B cell (primary cell): ENCODE measurements at regions not wholly inside any gene's neighbourhood (a gene's known extent, or its start where the extent isn't known, plus 50 kb on each side); places are given as distances from the start of the nearest gene placed in this dataset.

Experiments
- ATAC-seq: fragments of 200-7000 bp; cut with Tn5 transposase; one replicate; pipeline ENCODE4 v1.10.0; 2021; ENCODE audit warnings: low read depth, mild to moderate bottlenecking, moderate number of reproducible peaks, moderate library complexity
- CTCF ChIA-PET: fragments of 350-600 bp; sonication (Branson Sonifier 250); formaldehyde crosslinking; loops from one replicate; lab custom pipeline; 2021; ENCODE audit warnings: antibody characterized with exemption, inconsistent platforms; lab: Charles Lee
- POLR2A ChIA-PET: fragments of 350-600 bp; sonication (Branson Sonifier 250); formaldehyde crosslinking; loops from one replicate; lab custom pipeline; 2021; ENCODE audit warnings: antibody characterized with exemption; lab: Charles Lee
- DNase-seq: peaks from one replicate; pipeline ENCODE4 v3.0.0; 2013
- H2AFZ ChIP-seq: 2 replicates; pipeline ENCODE4 v1.6.1; 2012; ENCODE audit warnings: mild to moderate bottlenecking, low read depth, low read length; ENCODE audit not compliant: insufficient read depth, poor library complexity, severe bottlenecking
- H3K27ac ChIP-seq, 2 donors: 1 replicate in 1 of 2; 2 replicates in 1 of 2; pipeline ENCODE4 v1.5.1; 2012 to 2013; ENCODE audit warnings: low read length in 2 of 2, mild to moderate bottlenecking in 2 of 2, moderate library complexity in 1 of 2
- H3K27me3 ChIP-seq, 4 experiments: fragments of 200-600 bp in 1 of 4; sonication (generic) in 1 of 4; replicated peaks in 1 of 4; 1 replicate in 2 of 4; 2 replicates in 2 of 4; pipeline versions ENCODE4 v1.6.1 to v1.7.0; 2013 to 2016; ENCODE audit warnings: low read length in 3 of 4, mild to moderate bottlenecking in 2 of 4, mixed read lengths in 1 of 4, moderate library complexity in 1 of 4; ENCODE audit not compliant: insufficient read depth in 4 of 4, control insufficient read depth in 3 of 4; ENCODE audit errors: control extremely low read depth in 1 of 4
- H3K36me3 ChIP-seq, 2 experiments: replicated peaks in 1 of 2; 1 replicate in 1 of 2; 2 replicates in 1 of 2; pipeline versions ENCODE4 v1.6.1 to v1.7.1; 2013; ENCODE audit warnings: low read length in 1 of 2; ENCODE audit not compliant: insufficient read depth in 2 of 2, control insufficient read depth in 1 of 2; ENCODE audit errors: control extremely low read depth in 1 of 2, extremely low read depth in 1 of 2
- H3K4me1 ChIP-seq, 2 donors: fragments of 200-600 bp in 1 of 2; sonication (generic) in 1 of 2; 1 replicate in 1 of 2; 2 replicates in 1 of 2; pipeline versions ENCODE4 v1.5.1 to v1.6.1; 2013 to 2017; ENCODE audit warnings: low read length in 2 of 2; ENCODE audit not compliant: control insufficient read depth in 2 of 2, insufficient read depth in 2 of 2
- H3K4me2 ChIP-seq: replicated peaks from 2 replicates; pipeline ENCODE3; 2012; ENCODE audit warnings: mild to moderate bottlenecking, low read depth, low read length; ENCODE audit not compliant: poor library complexity, severe bottlenecking
- H3K4me3 ChIP-seq, 5 experiments: fragments of 200-600 bp in 1 of 5; sonication (generic) in 1 of 5; 1 replicate in 3 of 5; 2 replicates in 2 of 5; pipeline versions ENCODE4 v1.5.1 to v1.7.0; 2011 to 2016; ENCODE audit warnings: low read length in 4 of 5, mild to moderate bottlenecking in 4 of 5, low read depth in 2 of 5, control low read depth in 1 of 5, moderate library complexity in 1 of 5; ENCODE audit not compliant: insufficient read depth in 1 of 5; ENCODE audit errors: control extremely low read depth in 1 of 5, extremely low read depth in 1 of 5
- H3K79me2 ChIP-seq: fragments of 200-600 bp; sonication (generic); one replicate; pipeline ENCODE4 v1.6.0; 2016; ENCODE audit warnings: low read length; ENCODE audit not compliant: control insufficient read depth, insufficient read depth
- H3K9ac ChIP-seq: fragments of 200-600 bp; sonication (generic); 2 replicates; pipeline ENCODE4 v1.6.1; 2017; ENCODE audit warnings: mild to moderate bottlenecking, low read length, moderate library complexity
- H3K9me3 ChIP-seq, 3 donors: one replicate each; pipeline versions ENCODE4 v1.6.1 to v1.7.1; 2013; ENCODE audit warnings: low read length in 2 of 3; ENCODE audit not compliant: control insufficient read depth in 2 of 3, insufficient read depth in 1 of 3; ENCODE audit errors: control extremely low read depth in 1 of 3
- H4K20me1 ChIP-seq: 2 replicates; pipeline ENCODE4 v1.6.0; 2012; ENCODE audit warnings: mild to moderate bottlenecking, low read length; ENCODE audit not compliant: insufficient read depth, control insufficient read depth, poor library complexity, severe bottlenecking
- H3K27ac Mint-ChIP-seq: one replicate; pipeline ENCODE4 v1.8.0; 2021; ENCODE audit warnings: mixed read lengths
- H3K27me3 Mint-ChIP-seq: one replicate; pipeline ENCODE4 v1.8.0; 2021; ENCODE audit warnings: mixed read lengths
- H3K4me1 Mint-ChIP-seq: one replicate; pipeline ENCODE4 v1.8.0; 2021; ENCODE audit warnings: mixed read lengths
- H3K4me3 Mint-ChIP-seq: one replicate; pipeline ENCODE4 v1.8.0; 2021; ENCODE audit warnings: mixed read lengths
- H3K9me3 Mint-ChIP-seq: one replicate; pipeline ENCODE4 v1.8.0; 2022; ENCODE audit warnings: mixed read lengths; ENCODE audit not compliant: insufficient read depth
- CTCF ChIP-seq: fragments of 200-600 bp; IDR thresholded peaks from one replicate; pipeline ENCODE4 v1.8.0; 2022; ENCODE audit warnings: antibody characterized with exemption, mild to moderate bottlenecking
- EZH2 ChIP-seq: IDR thresholded peaks from 2 replicates; pipeline ENCODE4 v1.6.1; 2012; ENCODE audit warnings: borderline replicate concordance, low read depth, mild to moderate bottlenecking, moderate library complexity, low read length; ENCODE audit not compliant: insufficient read depth, poor library complexity, severe bottlenecking
- WGBS: methylation state at CpG from one replicate; pipeline ENCODE4 v1.1.5; 2013; ENCODE audit warnings: missing lambda C conversion rate; ENCODE audit not compliant: insufficient coverage; 5-methylcytosine and 5-hydroxymethylcytosine counted together
- intact Hi-C: fragments of 100-400 bp; cut with micrococcal nuclease; formaldehyde crosslinking; loops from one replicate; pipeline ENCODE4 v1.10.0; 2022

DNA sequence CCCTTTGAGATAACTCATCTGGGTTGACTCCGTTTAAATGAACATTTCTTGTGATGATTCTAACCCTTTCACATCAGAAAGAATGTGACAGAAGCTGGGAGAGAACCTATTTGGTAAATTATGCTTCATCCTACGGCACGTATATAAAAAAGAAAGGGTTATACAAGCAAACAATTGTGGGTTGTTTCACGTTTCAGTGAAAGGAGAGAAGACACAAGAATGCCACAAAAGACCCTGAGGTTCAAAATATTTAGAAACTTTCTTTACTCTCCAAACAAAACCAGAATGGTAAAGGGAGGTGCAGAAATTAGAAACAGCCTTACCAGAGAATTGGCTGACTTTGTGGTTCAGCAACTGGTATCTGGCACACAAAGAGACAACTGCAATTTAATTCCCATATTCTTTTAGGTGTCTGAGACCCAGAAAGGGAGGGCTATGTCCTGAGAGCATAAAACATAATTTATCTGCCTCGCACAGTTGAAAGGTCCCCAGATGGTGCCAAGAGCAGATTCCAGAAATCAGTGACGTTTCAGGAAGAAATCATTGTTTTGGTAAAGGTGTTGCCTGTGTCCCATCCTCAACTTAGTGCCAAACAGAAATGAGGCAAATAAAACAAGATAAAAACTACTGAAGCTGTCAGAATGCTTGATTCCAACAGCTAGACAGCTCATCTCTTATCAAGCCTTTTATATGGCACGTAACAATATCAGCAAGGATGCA, 361.4 kb downstream of the EFNB2 start:
- Histone ChIP-seq H2AFZ (no peak overlapping the region), H3K4me3 (no peak overlapping the region), H4K20me1 (no peaks in the 10 kb centered on the region), H3K27me3 (no peaks in the 10 kb centered on the region), H3K9me3 (peaks cover 0 to 3% (median 0%) of the 10 kb centered on the region in 3 donors), H3K9ac (no peak overlapping the region), H3K36me3 (no peaks in the 10 kb centered on the region), H3K79me2 (no peaks in the 10 kb centered on the region), H3K4me1 (no peaks in the 10 kb centered on the region), H3K27ac (no peak overlapping the region), H3K4me2 (no peak overlapping the region)
- CTCF ChIA-PET, result no interaction called here
- TF ChIP-seq CTCF, result no peak
- TF ChIP-seq EZH2, result no peak
- ATAC-seq (no peak), DNase-seq (no peak)
- Mint-ChIP-seq H3K4me1 (no peaks in the 10 kb centered on the region), H3K4me3 (no peak overlapping the region), H3K9me3 (no peaks in the 10 kb centered on the region), H3K27me3 (no peaks in the 10 kb centered on the region), H3K27ac (no peak overlapping the region)
- WGBS, result 100% methylated on average over 2 of the region's 7 CpGs
- POLR2A ChIA-PET, result no interaction called here
- intact Hi-C loops, result no loop called here

DNA sequence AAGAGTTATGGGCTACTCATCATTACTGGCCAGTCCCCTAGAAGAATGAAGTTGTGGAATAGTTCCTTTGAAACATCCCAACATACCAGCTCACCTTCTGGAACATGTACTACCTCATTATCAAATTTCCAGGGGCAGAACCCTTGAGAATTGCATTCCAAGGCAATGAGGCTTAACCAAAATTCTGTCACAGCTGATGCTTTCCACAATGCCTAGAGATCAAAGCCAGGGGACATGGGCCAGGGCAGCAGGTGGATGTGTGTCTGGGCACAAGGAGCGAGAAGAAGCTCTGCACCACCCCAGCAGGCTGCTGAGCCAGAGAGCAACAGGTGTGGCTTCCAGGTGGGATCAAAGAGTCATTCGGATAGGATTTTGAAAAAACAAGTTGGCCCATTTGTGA, 362.1 kb downstream of the EFNB2 start:
- TF ChIP-seq CTCF (no peak), EZH2 (no peak)
- Mint-ChIP-seq H3K4me1 (no peaks in the 10 kb centered on the region), H3K9me3 (no peaks in the 10 kb centered on the region), H3K27me3 (no peaks in the 10 kb centered on the region), H3K27ac (no peak overlapping the region), H3K4me3 (no peak overlapping the region)
- no peaks in the 10 kb centered on the region for H3K36me3 ChIP-seq
- no peak overlapping the region for H2AFZ ChIP-seq
- intact Hi-C loops, result no loop called here
- H3K4me1 ChIP-seq, result no peaks in the 10 kb centered on the region
- no peak overlapping the region for H3K27ac ChIP-seq
- H3K79me2 ChIP-seq, result no peaks in the 10 kb centered on the region
- no peak for DNase-seq
- no peak overlapping the region for H3K9ac ChIP-seq
- H4K20me1 ChIP-seq, result no peaks in the 10 kb centered on the region
- H3K27me3 ChIP-seq, result no peaks in the 10 kb centered on the region
- H3K9me3 ChIP-seq, result peaks cover 0 to 6% (median 0%) of the 10 kb centered on the region in 3 donors
- no peak for ATAC-seq
- H3K4me2 ChIP-seq, result no peak overlapping the region
- CTCF ChIA-PET, result no interaction called here
- POLR2A ChIA-PET, result no interaction called here
- WGBS, result 60% methylated on average over 1 of the region's 2 CpGs
- no peak overlapping the region for H3K4me3 ChIP-seq
